ENCODE measurements at regions not wholly inside any gene's neighbourhood (a gene's known extent, or its start where the extent isn't known, plus 50 kb on each side); places are given as distances from the start of the nearest gene placed in this dataset.

DNA sequence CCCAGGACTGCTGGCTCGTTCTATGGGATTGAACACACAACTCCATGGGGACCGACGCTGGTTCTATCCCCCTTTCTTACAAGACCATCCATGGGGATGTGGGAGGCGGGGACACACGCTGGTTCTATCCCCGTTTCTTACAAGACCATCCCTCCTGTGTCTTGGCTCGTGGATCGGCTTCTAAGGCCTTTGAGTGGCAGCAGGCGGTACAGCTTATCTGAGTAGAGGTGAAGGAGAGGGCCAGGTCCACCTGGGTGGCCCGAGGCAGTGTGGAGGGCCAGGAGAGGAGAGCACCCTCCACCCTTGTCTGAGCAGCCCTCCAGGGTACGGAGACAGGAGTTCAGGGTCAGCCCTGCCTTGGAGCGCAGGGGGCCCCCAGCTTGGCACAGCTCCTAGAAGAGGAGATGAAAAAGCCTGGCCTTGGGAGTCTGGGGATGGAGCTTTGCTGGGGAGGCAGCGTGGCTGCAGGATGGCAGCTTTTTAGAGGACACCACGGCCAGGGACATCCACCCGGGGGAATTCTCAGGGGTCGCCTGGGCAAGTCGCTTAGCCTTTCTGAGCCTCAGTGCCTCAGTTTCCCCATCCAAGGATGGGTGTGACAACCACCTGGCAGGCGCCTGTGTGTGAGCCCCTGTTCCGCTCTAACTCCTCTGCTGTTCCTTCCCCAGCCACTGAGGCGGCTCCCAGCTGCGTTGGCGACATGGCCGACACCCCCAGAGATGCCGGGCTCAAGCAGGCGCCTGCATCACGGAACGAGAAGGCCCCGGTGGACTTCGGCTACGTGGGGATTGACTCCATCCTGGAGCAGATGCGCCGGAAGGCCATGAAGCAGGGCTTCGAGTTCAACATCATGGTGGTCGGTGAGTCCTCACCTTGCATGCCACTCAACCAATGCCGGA, 341.0 kb downstream of the SEC14L1 start:
- no peak for TF ChIP-seq ZFX (IDR thresholded peaks at IDR 0.05)
- TF ChIP-seq, protein P1, sequence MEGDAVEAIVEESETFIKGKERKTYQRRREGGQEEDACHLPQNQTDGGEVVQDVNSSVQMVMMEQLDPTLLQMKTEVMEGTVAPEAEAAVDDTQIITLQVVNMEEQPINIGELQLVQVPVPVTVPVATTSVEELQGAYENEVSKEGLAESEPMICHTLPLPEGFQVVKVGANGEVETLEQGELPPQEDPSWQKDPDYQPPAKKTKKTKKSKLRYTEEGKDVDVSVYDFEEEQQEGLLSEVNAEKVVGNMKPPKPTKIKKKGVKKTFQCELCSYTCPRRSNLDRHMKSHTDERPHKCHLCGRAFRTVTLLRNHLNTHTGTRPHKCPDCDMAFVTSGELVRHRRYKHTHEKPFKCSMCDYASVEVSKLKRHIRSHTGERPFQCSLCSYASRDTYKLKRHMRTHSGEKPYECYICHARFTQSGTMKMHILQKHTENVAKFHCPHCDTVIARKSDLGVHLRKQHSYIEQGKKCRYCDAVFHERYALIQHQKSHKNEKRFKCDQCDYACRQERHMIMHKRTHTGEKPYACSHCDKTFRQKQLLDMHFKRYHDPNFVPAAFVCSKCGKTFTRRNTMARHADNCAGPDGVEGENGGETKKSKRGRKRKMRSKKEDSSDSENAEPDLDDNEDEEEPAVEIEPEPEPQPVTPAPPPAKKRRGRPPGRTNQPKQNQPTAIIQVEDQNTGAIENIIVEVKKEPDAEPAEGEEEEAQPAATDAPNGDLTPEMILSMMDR (conservative IDR thresholded peaks at IDR 0.05), result no peak
- H3K27ac ChIP-seq, result no peak overlapping the region

DNA sequence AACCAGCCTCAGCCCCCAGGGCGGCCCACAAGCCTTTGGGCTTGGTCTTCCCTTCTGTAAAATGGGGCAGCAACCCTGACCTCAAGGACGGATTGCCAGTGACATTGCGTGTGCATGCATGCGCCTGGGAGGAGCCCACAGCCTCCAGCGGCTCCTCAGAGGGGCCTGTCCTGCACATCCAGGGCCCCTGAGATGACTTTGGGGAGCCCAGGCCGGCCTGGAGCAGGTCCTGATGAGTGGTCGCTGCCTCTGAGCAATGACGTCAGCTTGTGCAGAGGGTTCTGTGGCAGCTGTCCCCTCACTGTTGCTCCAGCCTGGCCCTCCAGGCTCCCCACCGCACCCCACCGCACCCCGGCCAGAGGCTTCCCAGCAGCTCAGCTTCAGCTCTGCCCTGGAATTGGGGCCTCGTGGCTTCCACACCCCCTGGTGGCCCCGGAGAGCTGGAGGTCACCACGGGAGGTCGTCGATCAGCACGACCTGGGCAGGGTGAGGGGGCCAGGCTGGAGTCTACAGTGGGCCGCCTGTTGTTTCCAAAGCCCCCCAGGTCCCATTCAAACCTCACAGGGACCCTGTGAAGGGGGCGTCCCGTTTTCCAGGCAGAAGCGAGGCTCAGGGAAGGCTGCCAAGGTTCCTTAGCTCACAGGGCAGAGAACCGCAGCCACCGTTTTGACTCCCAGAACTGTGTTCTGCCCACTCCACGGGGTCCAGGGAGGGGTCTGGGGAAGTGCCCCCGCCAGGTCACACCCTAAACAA, 341.8 kb downstream of the SEC14L1 start:
- H3K27ac ChIP-seq, result no peak overlapping the region
- TF ChIP-seq, protein P1 (conservative IDR thresholded peaks at IDR 0.05), result no peak
- TF ChIP-seq ZFX (IDR thresholded peaks at IDR 0.05), result no peak

DNA sequence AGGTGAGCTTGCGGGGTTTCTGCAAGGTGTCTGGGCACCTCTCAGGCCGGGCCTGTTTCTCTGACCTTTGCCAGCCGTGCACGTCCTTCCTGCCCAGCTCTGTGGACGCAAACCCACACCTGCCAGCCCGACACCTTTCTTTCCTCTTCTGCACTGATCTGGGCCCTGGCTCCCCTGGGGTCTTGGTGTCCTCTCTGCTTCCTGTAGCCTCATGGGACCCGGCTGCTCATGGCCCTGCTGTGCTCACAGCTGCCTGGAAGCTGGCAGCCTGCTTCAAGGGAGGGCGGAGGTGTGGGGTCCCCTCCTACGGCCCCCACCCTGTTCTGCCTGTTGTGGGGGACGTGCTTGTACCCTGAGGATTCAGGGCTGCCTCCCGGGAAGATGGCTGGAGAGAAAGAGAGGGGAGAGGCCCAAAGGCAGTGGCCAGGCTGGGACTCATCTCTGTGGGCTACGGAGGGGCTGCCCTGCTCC, 342.4 kb downstream of the SEC14L1 start:
- TF ChIP-seq, protein P1 (conservative IDR thresholded peaks at IDR 0.05), result no peak
- no peak for TF ChIP-seq ZFX (IDR thresholded peaks at IDR 0.05)
- H3K27ac ChIP-seq, result no peak overlapping the region

DNA sequence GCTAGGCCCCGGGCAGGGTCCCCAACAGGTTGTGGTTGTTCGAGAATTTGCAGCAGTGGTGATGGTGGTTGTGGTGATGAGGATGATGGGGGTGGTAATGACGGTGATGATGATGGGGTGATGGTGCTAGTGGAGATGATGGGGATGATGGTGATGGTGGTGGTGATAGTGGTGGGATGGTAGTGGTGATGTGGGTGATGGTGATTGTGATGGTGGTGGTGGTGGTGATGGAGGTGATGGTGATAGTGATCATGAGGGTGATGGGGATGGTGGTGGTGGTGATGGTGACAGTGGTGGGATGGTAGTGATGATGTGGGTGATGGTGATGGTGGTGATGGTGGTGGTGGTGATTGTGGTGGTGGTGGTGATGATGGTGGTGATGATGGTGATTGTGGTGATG, 343.3 kb downstream of the SEC14L1 start:
- TF ChIP-seq, protein P1 (conservative IDR thresholded peaks at IDR 0.05), result no peak
- H3K27ac ChIP-seq, result no peak overlapping the region

DNA sequence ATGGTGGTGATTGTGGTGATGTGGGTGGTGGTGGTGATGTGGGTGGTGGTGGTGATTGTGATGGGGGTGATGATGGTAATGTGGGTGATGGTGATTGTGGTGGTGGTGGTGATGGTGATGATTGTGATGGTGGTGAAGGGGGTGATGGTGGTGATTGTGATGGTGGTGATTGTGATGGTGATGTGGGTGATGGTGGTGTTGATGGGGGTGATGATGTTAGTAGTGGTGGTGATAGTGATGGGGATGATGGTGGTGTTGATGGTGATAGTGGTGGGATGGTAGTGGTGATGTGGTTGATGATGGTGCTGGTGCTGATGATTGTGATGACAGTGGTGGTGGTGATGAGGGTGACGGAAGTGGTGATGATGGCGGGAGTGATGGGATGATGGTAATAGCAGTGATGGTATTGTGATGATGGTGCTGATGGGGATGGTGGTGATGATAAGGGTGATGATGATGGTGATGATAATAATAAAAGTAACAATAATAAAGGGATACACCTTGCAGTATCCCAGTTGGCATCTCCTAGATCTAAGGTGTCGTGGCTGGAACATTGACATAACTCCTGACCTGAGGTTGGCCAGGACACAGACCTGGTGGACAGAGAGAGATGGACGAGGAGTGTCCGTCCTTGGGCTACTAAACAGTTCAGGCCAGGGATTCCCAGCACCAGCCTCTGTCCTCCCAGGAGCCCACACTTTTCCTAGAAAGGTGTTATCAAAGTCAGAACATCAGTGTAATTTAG, 344.5 kb downstream of the SEC14L1 start:
- H3K27ac ChIP-seq, result no peak overlapping the region

DNA sequence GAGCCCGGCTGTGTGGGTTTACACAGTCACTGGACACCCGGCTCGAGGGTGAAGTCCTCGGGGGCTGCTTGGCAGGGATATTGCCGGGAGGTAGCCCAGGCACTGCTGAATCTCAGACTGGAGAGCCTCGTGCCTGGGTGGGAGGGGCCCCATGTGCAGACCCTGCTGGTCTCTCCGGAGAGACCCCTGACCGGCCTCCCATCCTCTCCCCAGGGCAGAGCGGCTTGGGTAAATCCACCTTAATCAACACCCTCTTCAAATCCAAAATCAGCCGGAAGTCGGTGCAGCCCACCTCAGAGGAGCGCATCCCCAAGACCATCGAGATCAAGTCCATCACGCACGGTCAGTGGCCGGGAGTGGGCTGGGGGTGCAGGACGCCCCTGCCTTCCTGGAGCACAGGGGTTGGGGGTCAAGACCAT, 346.5 kb downstream of the SEC14L1 start:
- no peak overlapping the region for H3K27ac ChIP-seq
- TF ChIP-seq ZFX (IDR thresholded peaks at IDR 0.05), result no peak
- TF ChIP-seq, protein P1 (conservative IDR thresholded peaks at IDR 0.05), result no peak

More for the DNA sequence above, 344.5 kb downstream of the SEC14L1 start:
- TF ChIP-seq, protein P1 (conservative IDR thresholded peaks at IDR 0.05), result no peak
- TF ChIP-seq ZFX (IDR thresholded peaks at IDR 0.05), result no peak

Data from C4-2B (cell line).